H1 (cell line): ENCODE measurements at regions not wholly inside any gene's neighbourhood (a gene's known extent, or its start where the extent isn't known, plus 50 kb on each side); places are given as distances from the start of the nearest gene placed in this dataset.

ENCODE experiments used
- CTCF ChIA-PET: fragments of 300-600 bp; sonication (Branson Sonifier 250); formaldehyde crosslinking; loops from one replicate; lab custom pipeline; 2021; ENCODE audit not compliant: partially characterized antibody; lab: Charles Lee
- POLR2A ChIA-PET: fragments of 300-600 bp; sonication (Branson Sonifier 250); formaldehyde crosslinking; loops from one replicate; lab custom pipeline; 2021; ENCODE audit warnings: inconsistent platforms; ENCODE audit not compliant: partially characterized antibody; lab: Charles Lee
- DNase-seq, 2 experiments: peaks; one replicate each; pipeline versions ENCODE4 v3.0.0 to v3.0.0-alpha.2; 2010 to 2022; ENCODE audit warnings: low spot score in 2 of 2, low read depth in 1 of 2, mixed read lengths in 1 of 2
- FAIRE-seq: peaks from 2 replicates; lab custom pipeline; 2011; peaks lifted over from hg19 to GRCh38; lab: Jason Lieb, UNC
- H2AFZ ChIP-seq: 2 replicates; pipeline ENCODE4 v1.8.1; 2012; ENCODE audit warnings: low read length, inconsistent platforms
- H2AK5ac ChIP-seq: 2 replicates; pipeline ENCODE4 v1.6.1; 2013; ENCODE audit warnings: low read depth, low read length
- H2BK120ac ChIP-seq: replicated peaks from 2 replicates; pipeline ENCODE3; 2013; ENCODE audit warnings: low read depth, low read length, inconsistent platforms
- H2BK12ac ChIP-seq: 2 replicates; pipeline ENCODE4 v1.6.1; 2013; ENCODE audit warnings: low read depth, low read length
- H2BK15ac ChIP-seq: 2 replicates; pipeline ENCODE4 v1.6.1; 2013; ENCODE audit warnings: low read length
- H2BK20ac ChIP-seq: 2 replicates; pipeline ENCODE4 v1.6.1; 2013; ENCODE audit warnings: low read length
- H2BK5ac ChIP-seq: 2 replicates; pipeline ENCODE4 v1.6.1; 2013; ENCODE audit warnings: low read depth, low read length
- H3K14ac ChIP-seq: 2 replicates; pipeline ENCODE4 v1.6.1; 2013; ENCODE audit warnings: inconsistent platforms; ENCODE audit not compliant: insufficient read length
- H3K18ac ChIP-seq: 2 replicates; pipeline ENCODE4 v1.6.1; 2013; ENCODE audit warnings: low read length; ENCODE audit errors: extremely low read depth
- H3K23ac ChIP-seq: 2 replicates; pipeline ENCODE4 v1.6.1; 2013; ENCODE audit warnings: inconsistent platforms; ENCODE audit not compliant: insufficient read length
- H3K23me2 ChIP-seq: 2 replicates; pipeline ENCODE4 v1.6.1; 2013; ENCODE audit warnings: low read depth, low read length
- H3K27ac ChIP-seq: 2 replicates; pipeline ENCODE4 v1.6.1; 2011; ENCODE audit warnings: low read depth, low read length, inconsistent platforms
- H3K27me3 ChIP-seq, 4 experiments: replicated peaks in 1 of 4; 1 replicate in 1 of 4; 2 replicates in 3 of 4; pipeline versions ENCODE4 v1.6.1 to v1.8.1; 2011 to 2013; ENCODE audit warnings: low read length in 3 of 4, mild to moderate bottlenecking in 3 of 4, inconsistent platforms in 2 of 4, mixed read lengths in 2 of 4, moderate library complexity in 1 of 4; ENCODE audit not compliant: control insufficient read depth in 3 of 4, insufficient read depth in 3 of 4; ENCODE audit errors: extremely low read depth in 1 of 4
- H3K36me3 ChIP-seq, 4 experiments: 2 replicates each; pipeline versions ENCODE4 v1.6.1 to v1.8.1; 2011 to 2013; ENCODE audit warnings: mild to moderate bottlenecking in 4 of 4, low read length in 3 of 4, moderate library complexity in 2 of 4, control low read depth in 1 of 4, inconsistent platforms in 1 of 4; ENCODE audit not compliant: insufficient read depth in 4 of 4, control insufficient read depth in 2 of 4
- H3K4ac ChIP-seq: replicated peaks from 2 replicates; pipeline ENCODE3; 2013; ENCODE audit warnings: low read length, low read depth, mixed read lengths, inconsistent platforms; ENCODE audit not compliant: insufficient read length
- H3K4me1 ChIP-seq, 4 experiments: replicated peaks in 1 of 4; 1 replicate in 1 of 4; 2 replicates in 3 of 4; pipeline versions ENCODE4 v1.6.1 to v1.8.1; 2011 to 2013; ENCODE audit warnings: low read length in 3 of 4, inconsistent platforms in 2 of 4, mixed read lengths in 1 of 4; ENCODE audit not compliant: insufficient read depth in 4 of 4, control insufficient read depth in 3 of 4
- H3K4me2 ChIP-seq, 2 experiments: 2 replicates each; pipeline versions ENCODE4 v1.6.1 to v1.8.1; 2011 to 2013; ENCODE audit warnings: low read depth in 2 of 2, low read length in 2 of 2, control low read depth in 1 of 2, inconsistent platforms in 1 of 2, mild to moderate bottlenecking in 1 of 2; ENCODE audit not compliant: insufficient read depth in 1 of 2
- H3K4me3 ChIP-seq, 4 experiments: fragments of 200-600, 300-600 bp in 1 of 4; sonication (generic), shearing (Covaris generic), sonication (Bioruptor Twin) in 1 of 4; 2 replicates each; pipeline versions ENCODE4 v1.5.1 to v1.8.1; 2011 to 2016; ENCODE audit warnings: low read length in 4 of 4, low read depth in 3 of 4, control low read depth in 2 of 4, inconsistent platforms in 2 of 4, mild to moderate bottlenecking in 2 of 4, mixed read lengths in 1 of 4, moderate library complexity in 1 of 4; ENCODE audit not compliant: insufficient read depth in 2 of 4; ENCODE audit errors: extremely low read depth in 1 of 4
- H3K56ac ChIP-seq: replicated peaks from 2 replicates; pipeline ENCODE3; 2013; ENCODE audit warnings: low read depth, mild to moderate bottlenecking, mixed read lengths, low read length, inconsistent platforms; ENCODE audit not compliant: insufficient read length
- H3K79me1 ChIP-seq: 2 replicates; pipeline ENCODE4 v1.6.1; 2013; ENCODE audit warnings: low read depth, low read length, control low read depth
- H3K79me2 ChIP-seq, 2 experiments: 2 replicates each; pipeline versions ENCODE4 v1.6.1 to v1.8.1; 2012 to 2013; ENCODE audit warnings: low read length in 2 of 2, mild to moderate bottlenecking in 2 of 2, inconsistent platforms in 1 of 2; ENCODE audit not compliant: insufficient read depth in 2 of 2, control insufficient read depth in 1 of 2
- H3K9ac ChIP-seq, 4 experiments: replicated peaks in 1 of 4; 1 replicate in 1 of 4; 2 replicates in 3 of 4; pipeline versions ENCODE4 v1.6.1 to v1.8.1; 2011 to 2013; ENCODE audit warnings: low read depth in 3 of 4, low read length in 3 of 4, control low read depth in 2 of 4, mild to moderate bottlenecking in 2 of 4, moderate library complexity in 2 of 4, inconsistent platforms in 1 of 4; ENCODE audit errors: extremely low read depth in 1 of 4
- H3K9me3 ChIP-seq, 2 experiments: 2 replicates each; pipeline versions ENCODE4 v1.6.1 to v1.8.1; 2012 to 2013; ENCODE audit warnings: mild to moderate bottlenecking in 2 of 2, moderate library complexity in 2 of 2, control low read depth in 1 of 2, inconsistent platforms in 1 of 2, low read depth in 1 of 2, low read length in 1 of 2, mixed read lengths in 1 of 2; ENCODE audit not compliant: insufficient read depth in 2 of 2
- H4K20me1 ChIP-seq, 2 experiments: replicated peaks in 1 of 2; 2 replicates each; pipeline versions ENCODE3 to v1.8.1; 2011 to 2013; ENCODE audit warnings: inconsistent platforms in 2 of 2, low read length in 2 of 2, mild to moderate bottlenecking in 1 of 2; ENCODE audit not compliant: insufficient read depth in 2 of 2, control insufficient read depth in 1 of 2
- H4K5ac ChIP-seq: 2 replicates; pipeline ENCODE4 v1.6.1; 2013; ENCODE audit warnings: low read length, low read depth, mixed read lengths, inconsistent platforms; ENCODE audit not compliant: insufficient read length
- H4K8ac ChIP-seq: 2 replicates; pipeline ENCODE4 v1.8.0; 2013; ENCODE audit warnings: mild to moderate bottlenecking, moderate library complexity, low read length, inconsistent platforms; ENCODE audit not compliant: insufficient read depth; ENCODE audit errors: extremely low read depth
- H4K91ac ChIP-seq: replicated peaks from 2 replicates; pipeline ENCODE3; 2013; ENCODE audit warnings: low read length, mixed read lengths, inconsistent platforms; ENCODE audit not compliant: insufficient read length
- FOSL1 ChIP-seq: IDR thresholded peaks from 2 replicates; pipeline ENCODE4 v1.6.1; 2011; ENCODE audit warnings: mild to moderate bottlenecking, low read depth, low read length, moderate library complexity; ENCODE audit not compliant: insufficient read depth
- SP1 ChIP-seq: IDR thresholded peaks from 2 replicates; pipeline ENCODE4 v1.6.1; 2011; ENCODE audit warnings: low read depth, low read length
- SP2 ChIP-seq: IDR thresholded peaks from 2 replicates; pipeline ENCODE4 v1.6.1; 2012; ENCODE audit warnings: mild to moderate bottlenecking, low read length, inconsistent platforms
- YY1 ChIP-seq: IDR thresholded peaks from 2 replicates; pipeline ENCODE4 v1.6.1; 2011; ENCODE audit warnings: low read depth, mild to moderate bottlenecking, low read length
- WGBS, 2 experiments: shearing (Covaris generic) in 1 of 2; methylation state at CpG; one replicate each; pipeline versions ENCODE4 v1.1.6 to v1.1.7; 2013 to 2015; ENCODE audit warnings: low lambda C conversion rate in 2 of 2, mixed read lengths in 2 of 2, inconsistent platforms in 1 of 2, low coverage in 1 of 2, missing lambda C conversion rate in 1 of 2; ENCODE audit not compliant: insufficient replicate concordance in 2 of 2, insufficient coverage in 1 of 2, insufficient read length in 1 of 2; ENCODE audit errors: extremely low coverage in 1 of 2, missing lambda C conversion rate in 1 of 2; 5-methylcytosine and 5-hydroxymethylcytosine counted together

DNA sequence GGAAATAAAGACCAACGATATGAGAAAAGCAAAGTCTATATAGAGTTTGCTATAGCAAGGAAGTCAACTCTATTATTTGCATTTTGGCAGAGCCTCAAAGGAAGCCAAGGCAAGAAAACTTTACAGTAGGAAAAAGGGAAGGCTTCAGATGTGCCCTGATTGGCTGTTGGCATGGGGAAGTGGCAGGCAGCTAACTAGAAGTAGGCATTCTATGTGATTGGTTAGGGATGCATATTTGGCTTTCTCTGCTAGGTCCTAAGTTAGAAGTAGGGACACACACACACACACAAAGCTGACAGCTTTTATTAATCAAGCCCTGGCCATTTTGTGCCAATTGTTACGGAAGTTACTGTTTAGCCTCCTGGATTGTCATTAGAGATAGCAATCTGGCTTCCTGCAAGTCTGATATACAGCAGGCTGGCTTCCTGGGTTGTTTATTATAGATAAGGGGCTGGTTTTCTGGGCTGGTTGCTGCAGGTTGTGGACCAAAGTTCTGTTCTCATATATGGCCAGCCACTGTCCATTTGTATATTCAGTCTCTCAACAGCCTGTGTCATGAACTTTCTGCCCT is 308.1 kb upstream of the GRAMD2B start:
- Histone ChIP-seq H3K27me3 (no peaks in the 10 kb centered on the region), H4K8ac (no peak overlapping the region), H2AK5ac (no peak overlapping the region), H4K20me1 (no peaks in the 10 kb centered on the region), H3K23me2 (no peaks in the 10 kb centered on the region), H4K5ac (no peak overlapping the region), H3K79me1 (no peaks in the 10 kb centered on the region), H3K4me2 (no peak overlapping the region), H3K4me1 (peaks cover 0 to 3% (median 0%) of the 10 kb centered on the region in 4 experiments; a peak in 1 of 7 replicates), H3K4me3 (no peak overlapping the region), H2BK12ac (no peak overlapping the region), H2AFZ (no peak overlapping the region), H3K36me3 (no peaks in the 10 kb centered on the region), H4K91ac (no peak overlapping the region), H3K4ac (no peak overlapping the region), H3K14ac (no peak overlapping the region), H3K56ac (no peak overlapping the region), H3K18ac (no peak overlapping the region), H3K9ac (no peak overlapping the region; a peak in 1 of 7 replicates), H2BK15ac (0 out of 2 replicates have a peak overlapping the region, but pooled peaks have one; percentile 47), H2BK5ac (no peak overlapping the region), H3K23ac (no peak overlapping the region), H3K79me2 (no peaks in the 10 kb centered on the region), H2BK20ac (no peak overlapping the region), H3K27ac (no peak overlapping the region), H2BK120ac (no peak overlapping the region), H3K9me3 (peaks cover 5 to 6% of the 10 kb centered on the region in 2 experiments)
- no peak for FAIRE-seq
- 94% methylated on average over 2 of the region's 2 CpGs; no CpG with 5 or more reads in 1 of the 2 experiments for WGBS, 2 experiments
- no peak for DNase-seq
- TF ChIP-seq FOSL1 (no peak), YY1 (no peak), SP2 (no peak), SP1 (no peak)
- ChIA-PET POLR2A (no interaction called here), CTCF (interaction anchor here (1.1 kb wide), 1 partner anchor 10 kb away, joined by 3 read pairs; no protein-coding TSS in a partner anchor)
